GM12878 (cell line): ENCODE measurements at regions not wholly inside any gene's neighbourhood (a gene's known extent, or its start where the extent isn't known, plus 50 kb on each side); places are given as distances from the start of the nearest gene placed in this dataset.

Source experiments
- ATAC-seq: fragments of 200-7000 bp; cut with Tn5 transposase; 3 replicates; pipeline ENCODE4 v1.9.1; 2020; ENCODE audit warnings: mild to moderate bottlenecking, moderate library complexity
- BruUV-seq: library from RNA; stranded (reverse); fragments of 400-500 nt; replicated peaks from 2 replicates; lab custom pipeline; 2021; lab: Mats Ljungman, UMichigan
- CTCF ChIA-PET: fragments of 300-600 bp; sonication (Branson Sonifier 250); formaldehyde crosslinking; extraction: SDS; loops from one replicate; lab custom pipeline; 2021; ENCODE audit warnings: inconsistent platforms; lab: Yijun Ruan, JAX
- POLR2A ChIA-PET: fragments of 350-600 bp; formaldehyde crosslinking; extraction: SDS; loops from one replicate; lab custom pipeline; 2021; ENCODE audit warnings: inconsistent platforms; lab: Charles Lee
- RAD21 ChIA-PET: fragments of 300-600 bp; sonication (Branson Sonifier 250); formaldehyde crosslinking; loops from one replicate; lab custom pipeline; 2023; ENCODE audit warnings: antibody characterized with exemption; ENCODE audit not compliant: unreplicated experiment; lab: Charles Lee
- SMC1A ChIA-PET: fragments of 300-600 bp; sonication (Branson Sonifier 250); formaldehyde crosslinking; loops from one replicate; lab custom pipeline; 2023; ENCODE audit not compliant: unreplicated experiment, uncharacterized antibody; lab: Charles Lee
- DNase-seq: peaks from one replicate; pipeline ENCODE4 v3.0.0-alpha.2; 2011; ENCODE audit warnings: low read depth, low spot score
- FAIRE-seq: peaks from 3 replicates; lab custom pipeline; 2011; peaks lifted over from hg19 to GRCh38; lab: Jason Lieb, UNC
- H2AFZ ChIP-seq: 2 replicates; pipeline ENCODE4 v1.6.0; 2011; ENCODE audit warnings: low read depth, low read length, control low read depth; ENCODE audit not compliant: control insufficient read depth
- H3K27ac ChIP-seq: 2 replicates; pipeline ENCODE4 v1.5.1; 2011; ENCODE audit warnings: control low read depth; ENCODE audit not compliant: control insufficient read depth, insufficient read depth
- H3K27me3 ChIP-seq, 2 experiments: replicated peaks in 1 of 2; 2 replicates each; pipeline versions ENCODE4 v1.6.0 to v1.6.1; 2011; ENCODE audit warnings: low read length in 1 of 2; ENCODE audit not compliant: control insufficient read depth in 2 of 2, insufficient read depth in 2 of 2
- H3K36me3 ChIP-seq, 2 experiments: 2 replicates each; pipeline ENCODE4 v1.5.1; 2011; ENCODE audit warnings: low read length in 1 of 2; ENCODE audit not compliant: control insufficient read depth in 2 of 2, insufficient read depth in 2 of 2
- H3K4me1 ChIP-seq: 2 replicates; pipeline ENCODE4 v1.6.1; 2011; ENCODE audit warnings: mild to moderate bottlenecking, low read length, moderate library complexity, mixed read lengths; ENCODE audit not compliant: control insufficient read depth, insufficient read depth
- H3K4me2 ChIP-seq: 2 replicates; pipeline ENCODE4 v1.6.0; 2011; ENCODE audit warnings: control low read depth; ENCODE audit not compliant: control insufficient read depth, insufficient read depth
- H3K4me3 ChIP-seq: fragments of 200-600 bp; sonication (generic); 2 replicates; pipeline ENCODE4 v1.5.1; 2016
- H3K79me2 ChIP-seq: 2 replicates; pipeline ENCODE4 v1.6.0; 2011; ENCODE audit warnings: low read length; ENCODE audit not compliant: control insufficient read depth, insufficient read depth
- H3K9ac ChIP-seq: 2 replicates; pipeline ENCODE4 v1.8.0; 2011; ENCODE audit warnings: low read length, control low read depth, mixed read lengths; ENCODE audit not compliant: control insufficient read depth, insufficient read depth
- H3K9me3 ChIP-seq: replicated peaks from 3 replicates; pipeline ENCODE4 v1.5.1; 2011; ENCODE audit warnings: mild to moderate bottlenecking, low read length; ENCODE audit not compliant: control insufficient read depth, insufficient read depth
- H4K20me1 ChIP-seq: 2 replicates; pipeline ENCODE4 v1.6.0; 2011; ENCODE audit not compliant: control insufficient read depth, insufficient read depth
- IRF3 ChIP-seq: fragments of 450-650 bp; IDR thresholded peaks from 2 replicates; pipeline ENCODE4 v1.6.1; 2014; ENCODE audit warnings: mild to moderate bottlenecking
- JUNB ChIP-seq: IDR thresholded peaks from 2 replicates; pipeline ENCODE4 v1.6.1; 2016; ENCODE audit warnings: antibody characterized with exemption, mild to moderate bottlenecking
- NFYA ChIP-seq: IDR thresholded peaks from 2 replicates; pipeline ENCODE4 v1.6.1; 2011; ENCODE audit warnings: low read depth, mild to moderate bottlenecking, low read length, improper control_type of control experiment, borderline replicate concordance
- NR2C2 ChIP-seq: IDR thresholded peaks from 2 replicates; pipeline ENCODE4 v1.6.1; 2011; ENCODE audit warnings: borderline replicate concordance, low read depth; ENCODE audit not compliant: control insufficient read depth, insufficient read length
- PML ChIP-seq: IDR thresholded peaks from 2 replicates; pipeline ENCODE4 v1.6.1; 2012; ENCODE audit warnings: low read length, inconsistent platforms
- RFX5 ChIP-seq: IDR thresholded peaks from 2 replicates; pipeline ENCODE4 v1.6.1; 2011; ENCODE audit warnings: low read depth, low read length, improper control_type of control experiment
- SMC3 ChIP-seq: IDR thresholded peaks from 2 replicates; pipeline ENCODE4 v1.6.1; 2011; ENCODE audit warnings: low read length, improper control_type of control experiment, borderline replicate concordance
- SREBF1 ChIP-seq: IDR thresholded peaks from 2 replicates; pipeline ENCODE4 v1.6.1; 2012; ENCODE audit warnings: mild to moderate bottlenecking, low read length
- STAT1 ChIP-seq: fragments of 450-650 bp; conservative IDR thresholded peaks from 2 replicates; pipeline ENCODE4 v1.6.1; 2014; ENCODE audit warnings: antibody characterized with exemption, mild to moderate bottlenecking
- TBL1XR1 ChIP-seq: IDR thresholded peaks from 2 replicates; pipeline ENCODE4 v1.6.1; 2012; ENCODE audit warnings: low read depth, low read length, improper control_type of control experiment
- USF2 ChIP-seq: IDR thresholded peaks from 2 replicates; pipeline ENCODE4 v1.6.1; 2011; ENCODE audit warnings: low read depth, low read length, improper control_type of control experiment, borderline replicate concordance
- WGBS: methylation state at CpG from one replicate; pipeline ENCODE4 v1.1.6; 2016; ENCODE audit warnings: low lambda C conversion rate; ENCODE audit not compliant: insufficient replicate concordance, insufficient coverage; ENCODE audit errors: missing lambda C conversion rate; 5-methylcytosine and 5-hydroxymethylcytosine counted together
- in situ Hi-C: fragments of 300-500 bp; cut with MboI; formaldehyde crosslinking; loops from 9 replicates; pipeline ENCODE4 v1.14.3; 2018; ENCODE audit warnings: mixed read lengths
- intact Hi-C: fragments of 100-400 bp; cut with micrococcal nuclease; formaldehyde crosslinking; loops from one replicate; pipeline ENCODE4 v1.14.2; 2022; ENCODE audit not compliant: unreplicated experiment
- TF ChIP-seq, protein P1 (sequence below): fragments of 450-650 bp; IDR thresholded peaks from 2 replicates; pipeline ENCODE4 v1.6.1; 2016; ENCODE audit warnings: mild to moderate bottlenecking, moderate library complexity, borderline replicate concordance
- TF ChIP-seq, protein P2 (sequence below): IDR thresholded peaks from 2 replicates; pipeline ENCODE4 v1.6.1; 2012; ENCODE audit warnings: low read depth, low read length, improper control_type of control experiment
- TF ChIP-seq, protein P3 (sequence below), 3 experiments: IDR thresholded peaks in 2 of 3; conservative IDR thresholded peaks in 1 of 3; 2 replicates each; pipeline ENCODE4 v1.5.1; 2011; ENCODE audit warnings: low read depth in 3 of 3, low read length in 3 of 3, mild to moderate bottlenecking in 3 of 3, control low read depth in 2 of 3, moderate library complexity in 2 of 3, inconsistent platforms in 1 of 3, mixed read lengths in 1 of 3; ENCODE audit not compliant: control insufficient read depth in 2 of 3, insufficient read depth in 1 of 3; ENCODE audit errors: extremely low read depth in 1 of 3

DNA sequence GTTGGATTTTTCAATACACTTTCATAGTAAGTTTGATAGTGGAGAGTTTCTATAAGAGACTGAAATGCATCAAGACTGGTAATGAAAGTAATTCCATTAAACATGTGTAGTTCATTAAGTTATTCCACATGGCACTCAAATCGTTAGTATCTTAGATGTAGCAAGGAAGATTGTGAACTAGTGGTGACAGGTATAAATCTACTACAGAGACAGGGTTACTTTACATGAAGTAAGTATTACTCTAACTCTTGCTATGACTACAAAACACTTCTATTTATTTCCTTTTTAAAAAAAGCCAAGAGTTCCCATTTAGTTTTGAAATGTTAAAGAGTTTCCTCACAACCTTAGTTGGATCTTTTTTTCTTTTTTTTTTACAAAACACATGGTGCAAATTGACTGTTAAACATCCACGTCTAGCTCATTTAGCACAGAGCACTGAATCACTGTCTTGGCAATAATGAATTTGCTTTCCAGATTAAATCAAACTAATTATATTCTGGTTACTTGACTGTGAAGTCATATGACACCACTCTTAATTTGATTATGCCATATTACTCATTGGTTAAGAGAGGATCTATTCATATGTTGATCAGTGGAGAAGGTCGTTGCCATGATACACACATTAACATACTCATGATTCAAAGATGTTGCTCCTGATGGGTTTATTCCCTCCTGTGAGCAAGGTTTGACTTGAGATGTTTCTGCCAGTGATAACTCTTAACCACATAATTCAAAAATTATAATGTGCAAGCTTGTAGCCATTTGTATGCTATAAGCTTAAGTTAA, 644.8 kb downstream of the EFNA5 start:
- no peak overlapping the region for H3K4me2 ChIP-seq
- ChIA-PET SMC1A (no interaction called here), RAD21 (no interaction called here), POLR2A (no interaction called here), CTCF (no interaction called here)
- H3K4me3 ChIP-seq: no peak overlapping the region
- H4K20me1 ChIP-seq: no peaks in the 10 kb centered on the region
- no peaks in the 10 kb centered on the region for H3K36me3 ChIP-seq
- H3K27me3 ChIP-seq: no peaks in the 10 kb centered on the region
- H3K4me1 ChIP-seq: no peaks in the 10 kb centered on the region
- H3K9me3 ChIP-seq: no peaks in the 10 kb centered on the region
- in situ Hi-C loops: no loop called here
- H3K9ac ChIP-seq: no peak overlapping the region
- FAIRE-seq (no peak), ATAC-seq (no peak), DNase-seq (no peak)
- H2AFZ ChIP-seq: no peak overlapping the region
- H3K79me2 ChIP-seq: no peaks in the 10 kb centered on the region
- WGBS: 0% methylated on average over 3 of the region's 3 CpGs
- BruUV-seq: no TSS peak
- H3K27ac ChIP-seq: no peak overlapping the region
- intact Hi-C loops: no loop called here
- no peak for TF ChIP-seq IRF3
- TF ChIP-seq, protein P1, sequence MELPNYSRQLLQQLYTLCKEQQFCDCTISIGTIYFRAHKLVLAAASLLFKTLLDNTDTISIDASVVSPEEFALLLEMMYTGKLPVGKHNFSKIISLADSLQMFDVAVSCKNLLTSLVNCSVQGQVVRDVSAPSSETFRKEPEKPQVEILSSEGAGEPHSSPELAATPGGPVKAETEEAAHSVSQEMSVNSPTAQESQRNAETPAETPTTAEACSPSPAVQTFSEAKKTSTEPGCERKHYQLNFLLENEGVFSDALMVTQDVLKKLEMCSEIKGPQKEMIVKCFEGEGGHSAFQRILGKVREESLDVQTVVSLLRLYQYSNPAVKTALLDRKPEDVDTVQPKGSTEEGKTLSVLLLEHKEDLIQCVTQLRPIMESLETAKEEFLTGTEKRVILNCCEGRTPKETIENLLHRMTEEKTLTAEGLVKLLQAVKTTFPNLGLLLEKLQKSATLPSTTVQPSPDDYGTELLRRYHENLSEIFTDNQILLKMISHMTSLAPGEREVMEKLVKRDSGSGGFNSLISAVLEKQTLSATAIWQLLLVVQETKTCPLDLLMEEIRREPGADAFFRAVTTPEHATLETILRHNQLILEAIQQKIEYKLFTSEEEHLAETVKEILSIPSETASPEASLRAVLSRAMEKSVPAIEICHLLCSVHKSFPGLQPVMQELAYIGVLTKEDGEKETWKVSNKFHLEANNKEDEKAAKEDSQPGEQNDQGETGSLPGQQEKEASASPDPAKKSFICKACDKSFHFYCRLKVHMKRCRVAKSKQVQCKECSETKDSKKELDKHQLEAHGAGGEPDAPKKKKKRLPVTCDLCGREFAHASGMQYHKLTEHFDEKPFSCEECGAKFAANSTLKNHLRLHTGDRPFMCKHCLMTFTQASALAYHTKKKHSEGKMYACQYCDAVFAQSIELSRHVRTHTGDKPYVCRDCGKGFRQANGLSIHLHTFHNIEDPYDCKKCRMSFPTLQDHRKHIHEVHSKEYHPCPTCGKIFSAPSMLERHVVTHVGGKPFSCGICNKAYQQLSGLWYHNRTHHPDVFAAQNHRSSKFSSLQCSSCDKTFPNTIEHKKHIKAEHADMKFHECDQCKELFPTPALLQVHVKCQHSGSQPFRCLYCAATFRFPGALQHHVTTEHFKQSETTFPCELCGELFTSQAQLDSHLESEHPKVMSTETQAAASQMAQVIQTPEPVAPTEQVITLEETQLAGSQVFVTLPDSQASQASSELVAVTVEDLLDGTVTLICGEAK: no peak
- no peak for TF ChIP-seq PML
- TF ChIP-seq USF2: no peak
- TF ChIP-seq JUNB: no peak
- no peak for TF ChIP-seq STAT1
- no peak for TF ChIP-seq SMC3
- TF ChIP-seq, protein P2, sequence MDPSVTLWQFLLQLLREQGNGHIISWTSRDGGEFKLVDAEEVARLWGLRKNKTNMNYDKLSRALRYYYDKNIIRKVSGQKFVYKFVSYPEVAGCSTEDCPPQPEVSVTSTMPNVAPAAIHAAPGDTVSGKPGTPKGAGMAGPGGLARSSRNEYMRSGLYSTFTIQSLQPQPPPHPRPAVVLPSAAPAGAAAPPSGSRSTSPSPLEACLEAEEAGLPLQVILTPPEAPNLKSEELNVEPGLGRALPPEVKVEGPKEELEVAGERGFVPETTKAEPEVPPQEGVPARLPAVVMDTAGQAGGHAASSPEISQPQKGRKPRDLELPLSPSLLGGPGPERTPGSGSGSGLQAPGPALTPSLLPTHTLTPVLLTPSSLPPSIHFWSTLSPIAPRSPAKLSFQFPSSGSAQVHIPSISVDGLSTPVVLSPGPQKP: no peak
- TF ChIP-seq SREBF1: no peak
- no peak for TF ChIP-seq RFX5
- TF ChIP-seq NFYA: no peak
- TF ChIP-seq NR2C2: no peak
- TF ChIP-seq, protein P3, sequence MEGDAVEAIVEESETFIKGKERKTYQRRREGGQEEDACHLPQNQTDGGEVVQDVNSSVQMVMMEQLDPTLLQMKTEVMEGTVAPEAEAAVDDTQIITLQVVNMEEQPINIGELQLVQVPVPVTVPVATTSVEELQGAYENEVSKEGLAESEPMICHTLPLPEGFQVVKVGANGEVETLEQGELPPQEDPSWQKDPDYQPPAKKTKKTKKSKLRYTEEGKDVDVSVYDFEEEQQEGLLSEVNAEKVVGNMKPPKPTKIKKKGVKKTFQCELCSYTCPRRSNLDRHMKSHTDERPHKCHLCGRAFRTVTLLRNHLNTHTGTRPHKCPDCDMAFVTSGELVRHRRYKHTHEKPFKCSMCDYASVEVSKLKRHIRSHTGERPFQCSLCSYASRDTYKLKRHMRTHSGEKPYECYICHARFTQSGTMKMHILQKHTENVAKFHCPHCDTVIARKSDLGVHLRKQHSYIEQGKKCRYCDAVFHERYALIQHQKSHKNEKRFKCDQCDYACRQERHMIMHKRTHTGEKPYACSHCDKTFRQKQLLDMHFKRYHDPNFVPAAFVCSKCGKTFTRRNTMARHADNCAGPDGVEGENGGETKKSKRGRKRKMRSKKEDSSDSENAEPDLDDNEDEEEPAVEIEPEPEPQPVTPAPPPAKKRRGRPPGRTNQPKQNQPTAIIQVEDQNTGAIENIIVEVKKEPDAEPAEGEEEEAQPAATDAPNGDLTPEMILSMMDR (IDR thresholded peaks at IDR 0.05 in 2 of 3, conservative IDR thresholded peaks at IDR 0.05 in 1 of 3; ENCODE audit: control insufficient read depth in 2 of 3, extremely low read depth in 1 of 3, insufficient read depth in 1 of 3, low read depth in 3 of 3, low read length in 3 of 3): no peak
- TF ChIP-seq TBL1XR1: no peak
